ENCODE measurements at regions not wholly inside any gene's neighbourhood (a gene's known extent, or its start where the extent isn't known, plus 50 kb on each side); places are given as distances from the start of the nearest gene placed in this dataset.

- TF ChIP-seq TFDP2 (CRISPR knock-in tag; IDR thresholded peaks at IDR 0.05) (no peak), CTCF (CRISPR knock-in tag; IDR thresholded peaks at IDR 0.05) (no peak), CREM (IDR thresholded peaks at IDR 0.05) (no peak; the same call in 1 of the 2 replicates), CREM (CRISPR knock-in tag; IDR thresholded peaks at IDR 0.05) (no peak), ZNF512 (CRISPR knock-in tag; IDR thresholded peaks at IDR 0.05) (no peak)
Observed at GRCh38 chr5:135157421-135158313, 123.6 kb upstream of the PITX1 start.

Data from HepG2 (cell line).